ENCODE measurements at regions not wholly inside any gene's neighbourhood (a gene's known extent, or its start where the extent isn't known, plus 50 kb on each side); places are given as distances from the start of the nearest gene placed in this dataset.

DNA sequence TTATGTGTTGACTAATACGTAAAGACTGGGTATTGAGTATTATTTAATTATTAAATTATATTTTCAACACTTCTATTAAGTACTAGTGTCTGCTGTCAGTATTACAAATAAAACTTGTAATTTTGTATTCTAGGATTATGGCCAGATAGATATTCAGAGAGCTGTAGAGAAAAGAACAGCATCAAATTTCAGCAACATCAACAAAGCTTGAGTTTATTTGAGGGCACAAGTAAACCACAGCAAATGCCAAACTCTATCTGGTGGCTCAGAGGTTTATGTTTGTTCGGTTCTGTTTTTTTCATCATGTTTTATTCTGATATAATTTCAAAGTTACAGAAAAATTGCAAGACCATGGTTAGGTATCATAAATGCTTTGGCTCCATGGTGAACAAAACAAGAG is 1530.5 kb downstream of the PCDH18 start:
- POLR2A ChIA-PET = no interaction called here
- H3K4me3 ChIP-seq (ENCODE audit: low read depth in 2 of 2, low read length in 2 of 2) = no peak overlapping the region
- DNase-seq (ENCODE audit: low read depth, low spot score) = no peak
- no peaks in the 10 kb centered on the region for H3K27me3 ChIP-seq (ENCODE audit: control insufficient read depth, insufficient read depth, low read length)
- intact Hi-C loops (cut with micrococcal nuclease; ENCODE audit: unreplicated experiment) = no loop called here
- no peaks in the 10 kb centered on the region for H3K4me1 ChIP-seq (ENCODE audit: control insufficient read depth, insufficient read depth, low read length)
- H3K36me3 ChIP-seq (ENCODE audit: control insufficient read depth, insufficient read depth, low read length) = no peaks in the 10 kb centered on the region
- BruUV-seq (replicated peaks) = no TSS peak
- in situ Hi-C loops (cut with HindIII; ENCODE audit: low pct_unique_long_range_greater_than_20kb, low sequenced_read_pairs) = no loop called here
- TF ChIP-seq, protein P1, sequence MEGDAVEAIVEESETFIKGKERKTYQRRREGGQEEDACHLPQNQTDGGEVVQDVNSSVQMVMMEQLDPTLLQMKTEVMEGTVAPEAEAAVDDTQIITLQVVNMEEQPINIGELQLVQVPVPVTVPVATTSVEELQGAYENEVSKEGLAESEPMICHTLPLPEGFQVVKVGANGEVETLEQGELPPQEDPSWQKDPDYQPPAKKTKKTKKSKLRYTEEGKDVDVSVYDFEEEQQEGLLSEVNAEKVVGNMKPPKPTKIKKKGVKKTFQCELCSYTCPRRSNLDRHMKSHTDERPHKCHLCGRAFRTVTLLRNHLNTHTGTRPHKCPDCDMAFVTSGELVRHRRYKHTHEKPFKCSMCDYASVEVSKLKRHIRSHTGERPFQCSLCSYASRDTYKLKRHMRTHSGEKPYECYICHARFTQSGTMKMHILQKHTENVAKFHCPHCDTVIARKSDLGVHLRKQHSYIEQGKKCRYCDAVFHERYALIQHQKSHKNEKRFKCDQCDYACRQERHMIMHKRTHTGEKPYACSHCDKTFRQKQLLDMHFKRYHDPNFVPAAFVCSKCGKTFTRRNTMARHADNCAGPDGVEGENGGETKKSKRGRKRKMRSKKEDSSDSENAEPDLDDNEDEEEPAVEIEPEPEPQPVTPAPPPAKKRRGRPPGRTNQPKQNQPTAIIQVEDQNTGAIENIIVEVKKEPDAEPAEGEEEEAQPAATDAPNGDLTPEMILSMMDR (IDR thresholded peaks at IDR 0.05) = no peak
- TF ChIP-seq POLR2AphosphoS5 (IDR thresholded peaks at IDR 0.05; ENCODE audit: low read depth, low read length) (no peak), TCF7L2 (IDR thresholded peaks at IDR 0.05; ENCODE audit: low read depth, low read length) (no peak), SIN3A (IDR thresholded peaks at IDR 0.05; ENCODE audit: borderline replicate concordance, insufficient read depth, low read depth, low read length) (no peak)
- TF ChIP-seq, protein P2, sequence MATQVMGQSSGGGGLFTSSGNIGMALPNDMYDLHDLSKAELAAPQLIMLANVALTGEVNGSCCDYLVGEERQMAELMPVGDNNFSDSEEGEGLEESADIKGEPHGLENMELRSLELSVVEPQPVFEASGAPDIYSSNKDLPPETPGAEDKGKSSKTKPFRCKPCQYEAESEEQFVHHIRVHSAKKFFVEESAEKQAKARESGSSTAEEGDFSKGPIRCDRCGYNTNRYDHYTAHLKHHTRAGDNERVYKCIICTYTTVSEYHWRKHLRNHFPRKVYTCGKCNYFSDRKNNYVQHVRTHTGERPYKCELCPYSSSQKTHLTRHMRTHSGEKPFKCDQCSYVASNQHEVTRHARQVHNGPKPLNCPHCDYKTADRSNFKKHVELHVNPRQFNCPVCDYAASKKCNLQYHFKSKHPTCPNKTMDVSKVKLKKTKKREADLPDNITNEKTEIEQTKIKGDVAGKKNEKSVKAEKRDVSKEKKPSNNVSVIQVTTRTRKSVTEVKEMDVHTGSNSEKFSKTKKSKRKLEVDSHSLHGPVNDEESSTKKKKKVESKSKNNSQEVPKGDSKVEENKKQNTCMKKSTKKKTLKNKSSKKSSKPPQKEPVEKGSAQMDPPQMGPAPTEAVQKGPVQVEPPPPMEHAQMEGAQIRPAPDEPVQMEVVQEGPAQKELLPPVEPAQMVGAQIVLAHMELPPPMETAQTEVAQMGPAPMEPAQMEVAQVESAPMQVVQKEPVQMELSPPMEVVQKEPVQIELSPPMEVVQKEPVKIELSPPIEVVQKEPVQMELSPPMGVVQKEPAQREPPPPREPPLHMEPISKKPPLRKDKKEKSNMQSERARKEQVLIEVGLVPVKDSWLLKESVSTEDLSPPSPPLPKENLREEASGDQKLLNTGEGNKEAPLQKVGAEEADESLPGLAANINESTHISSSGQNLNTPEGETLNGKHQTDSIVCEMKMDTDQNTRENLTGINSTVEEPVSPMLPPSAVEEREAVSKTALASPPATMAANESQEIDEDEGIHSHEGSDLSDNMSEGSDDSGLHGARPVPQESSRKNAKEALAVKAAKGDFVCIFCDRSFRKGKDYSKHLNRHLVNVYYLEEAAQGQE (IDR thresholded peaks at IDR 0.05; ENCODE audit: insufficient read depth in 1 of 2, low read depth in 2 of 2, low read length in 1 of 2) = no peak
- H3K9me3 ChIP-seq (ENCODE audit: control insufficient read depth, insufficient read depth, low read depth, low read length) = no peaks in the 10 kb centered on the region
- CTCF ChIA-PET = no interaction called here
- no peak overlapping the region for H3K27ac ChIP-seq (ENCODE audit: low read length)
- ATAC-seq = no peak

DNA sequence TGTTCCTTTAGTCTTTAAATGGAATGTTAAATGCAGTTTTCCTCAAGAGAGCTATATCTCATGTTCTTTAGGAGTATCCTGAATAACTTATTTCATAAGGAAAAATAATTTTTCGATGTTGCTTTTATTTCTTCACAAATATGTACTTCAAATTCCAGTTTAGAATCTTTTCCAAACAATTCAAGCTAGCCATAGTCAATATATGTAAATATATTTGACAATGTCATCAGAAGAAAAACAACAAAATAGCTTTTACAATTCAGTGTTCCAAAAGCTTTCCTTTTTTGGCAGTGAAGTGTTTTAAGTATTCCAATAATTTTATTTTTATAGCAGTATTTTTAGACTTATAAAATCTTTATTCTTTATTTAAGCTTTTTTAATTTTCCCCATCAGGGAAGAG is 1532.0 kb downstream of the PCDH18 start:
- Histone ChIP-seq H3K36me3 (ENCODE audit: control insufficient read depth, insufficient read depth, low read length) (no peaks in the 10 kb centered on the region), H3K27ac (ENCODE audit: low read length) (no peak overlapping the region), H3K27me3 (ENCODE audit: control insufficient read depth, insufficient read depth, low read length) (no peaks in the 10 kb centered on the region), H3K9me3 (ENCODE audit: control insufficient read depth, insufficient read depth, low read depth, low read length) (no peaks in the 10 kb centered on the region), H3K4me1 (ENCODE audit: control insufficient read depth, insufficient read depth, low read length) (no peaks in the 10 kb centered on the region), H3K4me3 (ENCODE audit: low read depth in 2 of 2, low read length in 2 of 2) (no peak overlapping the region)
- ATAC-seq (no peak), DNase-seq (ENCODE audit: low read depth, low spot score) (no peak)
- TF ChIP-seq SIN3A (IDR thresholded peaks at IDR 0.05; ENCODE audit: borderline replicate concordance, insufficient read depth, low read depth, low read length) = no peak
- TF ChIP-seq, protein P1 (IDR thresholded peaks at IDR 0.05) = no peak
- TF ChIP-seq, protein P2 (IDR thresholded peaks at IDR 0.05; ENCODE audit: insufficient read depth in 1 of 2, low read depth in 2 of 2, low read length in 1 of 2) = no peak
- ChIA-PET CTCF (no interaction called here), POLR2A (no interaction called here)
- no TSS peak for BruUV-seq (replicated peaks)
- in situ Hi-C loops (cut with HindIII; ENCODE audit: low pct_unique_long_range_greater_than_20kb, low sequenced_read_pairs) (no loop called here), intact Hi-C loops (cut with micrococcal nuclease; ENCODE audit: unreplicated experiment) (no loop called here)

Measured in Panc1 (cell line).